HG02678 (cell line): ENCODE measurements at regions not wholly inside any gene's neighbourhood (a gene's known extent, or its start where the extent isn't known, plus 50 kb on each side); places are given as distances from the start of the nearest gene placed in this dataset.
"Not testable (repeated sequence)": the region's sequence is repeated elsewhere in the genome, so short reads cannot be mapped to it uniquely, and the experiment has no call there.

Experiments used
- ATAC-seq: cut with Tn5 transposase; IDR thresholded peaks from one replicate; pipeline ENCODE4 v1.9.1; 2021; ENCODE audit warnings: mild to moderate bottlenecking, moderate library complexity; ENCODE audit not compliant: unreplicated experiment

DNA sequence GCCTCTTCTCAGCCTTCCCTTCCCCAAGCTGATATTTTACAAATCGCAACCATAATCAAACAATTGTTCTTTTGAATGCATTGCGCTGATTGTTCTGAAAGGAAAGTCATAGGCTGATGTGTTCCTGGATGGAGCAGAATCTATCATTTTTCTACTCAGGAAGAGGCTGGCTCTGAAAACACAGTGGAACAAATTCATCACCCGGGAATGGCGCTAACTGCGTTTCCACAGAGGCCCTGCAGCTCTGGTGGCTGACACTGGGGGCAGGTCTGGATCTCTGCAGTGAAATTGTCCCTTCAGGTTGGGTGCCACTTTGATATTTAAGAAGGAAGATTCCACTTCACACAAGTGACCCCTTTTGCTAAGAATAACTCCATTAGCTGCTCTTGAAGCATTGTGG, 1060.8 kb downstream of the UQCRFS1 start:
- no peak for ATAC-seq

DNA sequence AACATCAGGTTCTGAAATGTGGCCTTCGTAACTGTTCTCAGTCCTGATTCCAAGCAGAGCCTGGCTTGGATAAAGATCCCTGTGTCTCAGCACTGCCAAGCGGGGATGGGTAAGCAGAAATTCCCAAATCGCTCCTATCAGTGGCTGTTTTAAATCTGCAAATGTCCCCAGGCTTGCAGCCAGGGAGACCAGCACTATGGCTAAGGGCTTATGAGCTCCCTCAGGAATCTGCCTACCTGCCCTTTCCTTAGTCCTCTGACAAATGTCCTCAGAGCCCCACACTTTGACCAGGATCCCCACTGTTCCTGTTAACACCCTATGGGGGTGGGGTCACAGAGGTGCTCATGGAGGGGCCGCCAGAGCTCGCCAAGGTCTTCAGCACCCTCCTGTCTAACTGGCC, 1062.8 kb downstream of the UQCRFS1 start:
- ATAC-seq: no peak

DNA sequence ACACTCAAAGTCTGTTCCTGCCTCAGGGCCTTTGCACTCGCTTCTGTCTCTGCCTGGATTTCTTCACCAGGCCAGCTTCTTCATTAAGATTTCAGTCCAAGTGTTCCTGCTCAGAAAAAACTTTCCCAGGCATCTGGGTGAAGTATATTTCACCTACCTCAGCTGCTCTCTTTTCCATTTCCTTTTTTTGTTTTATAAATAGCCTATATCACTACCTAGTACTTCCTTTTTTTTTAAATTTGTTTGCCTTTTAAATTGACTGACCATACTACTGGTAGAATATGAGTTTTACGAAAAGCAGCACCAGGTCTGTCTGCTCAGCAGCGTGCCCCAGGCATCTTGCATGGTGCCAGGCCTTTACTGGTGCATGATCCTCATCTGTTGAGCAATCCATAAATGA, 1064.4 kb downstream of the UQCRFS1 start:
- no peak for ATAC-seq

DNA sequence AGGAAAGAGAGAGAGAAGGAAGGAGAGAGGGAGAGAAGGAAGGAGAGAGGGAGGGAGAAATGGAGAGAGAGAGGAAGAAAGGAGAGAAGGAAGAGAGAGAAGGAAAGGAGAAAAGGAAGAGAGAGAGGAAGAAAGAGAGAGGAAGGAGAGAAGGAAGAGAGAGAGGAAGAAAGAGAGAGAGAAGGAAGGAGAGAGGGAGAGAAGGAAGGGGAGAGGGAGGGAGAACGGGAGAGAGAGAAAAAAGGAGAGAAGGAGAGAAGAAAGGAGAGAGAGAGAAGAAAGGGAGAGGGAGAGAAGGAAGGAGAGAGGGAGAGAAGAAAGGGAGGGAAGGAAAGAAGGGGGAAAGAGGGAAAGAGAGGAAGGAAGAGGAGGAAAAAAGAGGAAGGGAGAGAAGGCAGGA, 1070.7 kb downstream of the UQCRFS1 start:
- no peak for ATAC-seq

DNA sequence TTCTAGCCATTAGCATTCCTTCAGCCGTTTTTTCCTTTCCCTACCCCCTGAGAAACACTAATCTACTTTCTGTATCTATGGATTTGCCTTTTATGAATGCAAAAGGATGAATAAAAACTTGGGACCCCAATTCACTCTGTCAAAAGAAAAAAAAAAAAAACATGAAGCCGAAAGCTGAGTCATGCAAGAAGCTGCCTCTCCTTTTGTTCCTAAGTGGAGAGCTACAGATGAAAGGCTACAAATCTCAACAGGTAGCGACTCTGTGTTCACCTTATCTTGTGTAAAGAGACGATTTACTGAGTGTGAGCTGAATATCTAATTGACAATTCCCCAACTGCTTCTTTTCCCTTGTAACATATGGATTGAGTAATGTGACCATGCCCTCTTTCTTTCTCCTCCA, 1072.8 kb downstream of the UQCRFS1 start:
- no peak for ATAC-seq

DNA sequence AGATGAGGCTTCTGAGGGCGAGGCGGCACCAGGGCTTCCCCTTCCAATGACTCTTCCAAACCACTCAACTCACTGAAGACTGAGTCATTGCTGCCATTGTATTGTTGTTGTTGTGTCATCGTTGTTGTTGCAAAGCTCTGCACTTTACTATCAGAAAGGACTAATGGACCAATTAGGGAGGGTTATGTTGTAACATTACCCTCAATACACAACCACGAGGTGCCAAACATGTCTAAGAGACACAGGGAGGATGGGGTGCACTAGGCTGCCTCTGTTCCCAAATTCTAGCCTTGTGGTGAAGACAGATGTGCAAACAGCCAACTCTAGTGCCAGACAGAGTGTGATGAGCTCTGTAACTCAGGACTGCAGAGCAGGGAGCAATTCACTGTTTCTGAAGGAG, 1075.2 kb downstream of the UQCRFS1 start:
- no peak for ATAC-seq

DNA sequence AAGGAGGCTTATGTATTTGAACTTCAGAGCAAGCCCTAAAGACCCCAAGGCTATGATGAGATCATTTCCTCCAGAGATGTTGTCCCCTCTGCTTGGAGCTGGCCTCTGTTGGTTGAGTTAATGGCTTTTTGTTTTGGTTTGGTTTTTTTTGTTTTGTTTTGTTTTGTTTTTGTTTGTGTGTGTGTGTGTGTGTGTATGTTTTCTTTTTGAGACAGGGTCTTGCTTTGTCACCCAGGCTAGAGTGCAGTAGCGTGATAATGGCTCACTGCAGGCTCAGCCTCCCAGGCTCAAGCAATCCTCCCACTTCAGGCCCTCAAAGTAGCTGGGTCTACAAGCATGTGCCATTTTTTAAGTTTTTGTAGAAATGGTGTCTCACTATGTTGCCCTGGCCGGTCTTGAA, 1076.2 kb downstream of the UQCRFS1 start:
- no peak for ATAC-seq

DNA sequence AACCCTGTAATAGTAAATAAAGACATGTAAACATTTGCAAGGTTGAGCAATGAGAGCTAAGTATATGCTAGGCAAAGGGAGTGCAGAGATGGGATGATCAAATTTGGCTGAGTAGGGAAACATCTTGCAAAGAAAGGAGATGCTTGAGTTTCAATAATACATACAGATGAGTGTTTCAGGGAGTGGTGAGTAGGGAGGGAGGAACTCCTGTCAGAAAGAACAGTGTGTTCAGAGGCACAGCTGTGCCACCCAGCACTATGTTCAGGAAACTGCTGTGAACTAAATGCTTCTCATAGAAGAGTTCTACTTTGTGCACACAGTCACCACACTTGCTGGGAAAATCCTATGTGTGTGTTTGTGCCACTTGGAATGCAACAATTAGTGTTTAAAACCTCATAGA, 1077.1 kb downstream of the UQCRFS1 start:
- ATAC-seq: no peak

DNA sequence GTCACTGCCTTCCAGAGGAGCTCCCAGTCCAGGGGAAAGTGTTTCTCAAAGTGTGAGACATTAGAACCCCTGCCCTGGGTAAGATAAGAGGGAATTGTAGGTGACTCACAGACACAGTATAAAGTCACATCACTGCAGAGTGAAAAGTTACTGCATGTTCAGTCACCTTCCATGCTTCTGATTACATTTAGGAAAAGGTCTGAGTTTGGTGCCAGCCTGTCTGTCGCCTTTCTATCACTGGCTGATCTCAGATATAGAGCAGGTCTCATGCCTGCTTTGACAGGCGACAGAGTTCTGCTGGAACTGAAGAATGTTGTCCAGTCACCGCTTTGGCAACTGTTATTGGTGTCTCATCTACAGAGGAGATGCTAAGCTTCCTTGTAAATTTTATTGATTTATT, 1078.6 kb downstream of the UQCRFS1 start:
- no peak for ATAC-seq

DNA sequence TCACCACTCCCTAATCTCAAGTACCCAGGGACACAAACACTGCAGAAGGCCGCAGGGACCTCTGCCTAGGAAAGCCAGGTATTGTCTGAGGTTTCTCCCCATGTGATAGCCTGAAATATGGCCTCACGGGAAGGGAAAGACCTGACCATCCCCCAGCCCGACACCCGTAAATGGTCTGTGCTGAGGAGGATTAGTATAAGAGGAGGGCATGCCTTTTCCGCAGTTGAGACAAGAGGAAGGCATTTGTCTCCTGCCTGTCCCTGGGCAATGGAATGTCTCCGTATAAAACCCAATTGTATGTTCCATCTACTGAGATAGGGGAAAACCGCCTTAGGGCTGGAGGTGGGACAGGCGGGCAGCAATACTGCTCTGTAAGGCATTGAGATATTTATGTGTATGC, 1082.1 kb downstream of the UQCRFS1 start:
- ATAC-seq: not testable (repeated sequence)

DNA sequence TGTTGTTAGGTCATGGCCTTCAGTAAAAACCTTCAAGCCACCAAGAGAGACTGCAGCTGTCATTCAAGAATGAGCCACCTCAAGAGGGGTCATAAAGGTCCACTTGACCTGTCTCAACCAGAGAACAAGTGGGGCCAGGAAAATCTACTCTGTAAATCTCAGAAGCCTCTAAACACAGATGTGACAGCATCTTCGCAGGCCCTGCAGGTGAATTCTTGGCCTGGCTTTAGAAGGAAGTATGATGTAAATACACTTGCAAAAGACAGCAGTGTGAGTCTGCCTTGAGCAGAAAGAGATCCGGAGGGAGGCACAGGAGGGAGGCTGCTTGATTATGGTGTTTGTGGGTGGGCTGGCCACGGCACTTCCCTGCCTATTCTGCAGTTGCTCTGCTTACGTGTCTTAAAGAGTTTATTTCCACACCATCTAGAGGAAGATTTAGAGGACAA, 1082.9 kb downstream of the UQCRFS1 start:
- no peak for ATAC-seq

DNA sequence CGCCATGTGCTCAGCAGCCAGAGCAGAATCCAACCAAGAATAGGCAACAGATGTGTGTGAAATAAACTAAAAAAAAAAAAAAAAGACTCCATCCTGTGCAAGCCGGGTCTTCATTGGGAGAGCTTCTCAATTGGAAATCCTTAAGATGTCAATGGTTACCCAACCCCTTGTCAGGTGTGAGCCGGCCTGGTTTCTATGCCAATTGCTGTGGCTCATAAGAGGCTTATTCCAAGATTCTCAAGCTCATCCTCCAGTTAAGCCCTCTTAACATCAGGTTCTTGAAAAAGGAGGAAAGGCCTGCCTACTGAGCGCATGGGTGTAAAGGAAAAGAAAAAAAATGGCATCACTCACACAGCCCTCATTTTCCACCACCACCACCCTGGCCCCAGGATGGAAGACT, 1084.6 kb downstream of the UQCRFS1 start:
- ATAC-seq: no peak

DNA sequence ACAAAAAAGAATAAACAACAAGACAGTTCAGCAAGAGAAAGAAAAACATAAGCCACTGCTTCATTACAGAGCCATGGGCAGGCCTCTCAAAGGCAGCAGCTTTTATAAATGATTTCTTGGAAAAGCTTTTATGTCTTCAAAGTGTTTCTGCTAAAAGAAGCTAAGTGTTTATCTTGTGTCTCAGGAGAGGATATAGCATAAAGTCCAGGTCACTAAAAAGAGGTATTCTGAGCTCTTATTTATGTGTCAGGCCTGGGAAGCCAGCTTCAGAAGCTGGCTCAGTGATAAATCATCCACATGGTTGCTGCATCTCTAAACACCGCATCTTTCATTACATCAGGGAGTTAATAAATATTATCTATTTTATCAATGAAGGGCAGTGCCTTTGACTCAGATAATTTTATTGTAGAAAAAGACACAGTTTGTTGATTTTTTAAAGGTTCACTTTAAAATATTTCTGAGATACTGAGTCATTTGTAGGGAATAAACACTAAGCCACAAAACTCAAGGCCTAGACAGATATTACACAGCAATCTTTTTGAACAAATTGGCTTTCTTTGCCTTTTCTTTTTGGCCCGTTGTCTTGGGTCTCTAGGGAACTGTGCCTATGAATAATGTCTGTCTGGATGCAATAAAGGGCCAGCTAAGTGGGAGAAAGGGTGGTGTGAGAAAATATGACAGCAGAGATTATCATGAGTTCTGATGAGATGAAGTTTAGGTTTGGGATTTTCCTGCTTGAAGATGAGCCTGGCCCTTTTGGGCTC, 1086.6 kb downstream of the UQCRFS1 start:
- no peak for ATAC-seq

DNA sequence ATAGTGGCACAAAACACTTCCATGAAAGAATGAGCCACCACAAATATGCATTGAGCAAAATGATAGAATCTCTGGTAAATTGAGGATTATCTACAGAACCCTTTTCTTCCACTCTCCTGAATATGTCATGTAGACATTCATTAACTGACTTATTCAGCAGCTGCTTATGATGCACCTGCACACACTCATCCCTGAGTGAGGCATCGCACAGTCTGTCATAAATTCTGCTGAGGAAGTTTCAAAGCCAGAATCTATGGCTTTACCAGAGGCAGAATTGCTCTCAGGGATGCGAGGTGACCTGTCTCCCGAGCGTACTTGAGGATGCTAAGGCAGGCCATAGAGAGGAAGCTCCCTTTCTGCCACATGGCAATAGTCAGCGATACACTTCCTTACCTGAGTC, 1090.2 kb downstream of the UQCRFS1 start:
- ATAC-seq: no peak

DNA sequence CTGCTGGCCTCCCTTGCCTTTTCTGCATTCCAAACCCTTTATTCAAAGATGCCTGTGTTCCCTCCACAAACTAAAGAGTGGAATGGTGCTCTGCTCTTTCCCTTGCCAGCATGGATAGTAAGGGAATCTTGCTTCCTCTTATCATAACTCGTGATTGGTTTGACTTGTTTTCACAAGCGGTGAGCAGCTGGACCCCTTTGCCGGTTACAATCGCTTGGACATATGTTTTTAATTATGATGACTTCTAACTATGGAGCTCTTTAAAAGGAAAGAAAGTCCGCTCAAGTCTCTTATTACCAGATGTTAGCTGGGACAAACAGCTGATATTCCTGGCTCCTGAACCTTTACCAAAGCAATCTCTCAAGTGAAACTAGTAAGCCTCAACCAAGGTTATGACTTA, 1094.7 kb downstream of the UQCRFS1 start:
- no peak for ATAC-seq

DNA sequence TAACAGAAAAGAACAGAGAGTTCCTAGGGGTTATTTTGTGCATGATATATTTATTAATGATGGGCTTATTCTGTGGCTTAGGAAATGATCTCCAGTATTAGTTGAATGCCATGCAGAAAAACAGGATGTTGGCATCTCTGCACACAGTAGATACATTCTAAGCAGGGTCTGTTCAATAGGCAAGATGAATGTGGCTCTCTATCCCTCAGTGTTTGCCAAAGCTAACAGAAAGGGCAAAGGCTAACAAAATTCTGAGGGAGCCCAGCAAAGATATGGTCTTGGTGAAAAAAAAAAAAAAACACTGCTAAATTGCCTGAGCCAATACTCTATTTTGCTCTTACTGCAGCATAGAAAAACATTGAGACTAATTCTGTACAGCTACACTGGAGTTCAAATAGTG, 1095.8 kb downstream of the UQCRFS1 start:
- ATAC-seq: no peak

DNA sequence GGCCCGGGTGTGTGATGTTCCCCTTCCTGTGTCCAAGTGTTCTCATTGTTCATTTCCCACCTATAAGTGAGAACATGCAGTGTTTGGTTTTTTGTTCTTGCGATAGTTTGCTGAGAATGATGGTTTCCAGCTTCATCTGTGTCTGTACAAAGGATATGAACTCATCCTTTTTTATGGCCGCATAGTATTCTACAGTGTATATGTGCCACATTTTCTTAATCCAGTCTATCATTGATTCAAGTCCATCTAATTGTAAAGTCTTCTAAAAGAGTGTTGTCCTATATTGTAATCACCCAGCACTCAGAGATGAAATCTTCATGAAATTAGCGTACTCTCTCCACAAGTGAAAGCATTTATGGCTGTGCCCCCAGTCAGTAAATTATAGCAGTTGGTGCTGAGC, 1096.6 kb downstream of the UQCRFS1 start:
- not testable (repeated sequence) for ATAC-seq

DNA sequence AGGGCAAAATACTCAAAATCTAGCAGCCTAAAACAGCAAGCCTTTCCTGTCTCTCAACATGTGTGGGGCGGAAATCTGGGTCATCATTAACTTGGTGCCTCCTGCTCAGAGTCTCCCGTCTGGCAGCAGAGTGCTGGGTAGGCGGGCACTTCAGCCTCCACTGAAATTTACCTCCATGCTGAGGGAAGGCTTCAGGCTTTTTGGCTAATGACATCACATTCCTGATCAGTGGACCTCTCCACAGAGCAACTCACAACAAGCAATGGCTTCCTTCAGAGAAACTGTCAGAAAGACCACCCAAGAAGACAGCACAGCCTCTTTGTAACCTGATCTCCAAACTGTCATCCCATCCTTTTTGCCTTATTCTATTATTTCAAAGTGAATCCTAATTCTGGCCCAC, 1109.0 kb downstream of the UQCRFS1 start:
- no peak for ATAC-seq

DNA sequence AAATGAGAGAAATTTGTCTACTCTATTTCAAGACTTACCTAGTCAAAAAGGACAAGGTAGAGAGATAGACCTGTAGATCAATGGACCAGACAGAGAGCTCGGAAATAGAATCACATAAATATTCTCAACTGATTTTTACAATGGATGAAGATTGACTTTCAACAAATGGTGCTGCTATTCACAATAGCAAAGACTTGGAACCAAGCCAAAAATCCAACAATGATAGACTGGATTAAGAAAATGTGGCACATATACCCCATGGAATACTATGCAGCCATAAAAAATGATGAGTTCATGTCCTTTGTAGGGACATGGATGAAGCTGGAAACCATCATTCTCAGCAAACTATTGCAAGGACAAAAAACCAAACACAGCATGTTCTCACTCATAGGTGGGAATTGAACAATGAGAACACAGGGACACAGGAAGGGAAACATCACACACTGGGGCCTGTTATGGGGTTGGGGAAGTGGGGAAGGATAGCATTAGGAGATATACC, 1128.2 kb downstream of the UQCRFS1 start:
- ATAC-seq: not testable (repeated sequence)

DNA sequence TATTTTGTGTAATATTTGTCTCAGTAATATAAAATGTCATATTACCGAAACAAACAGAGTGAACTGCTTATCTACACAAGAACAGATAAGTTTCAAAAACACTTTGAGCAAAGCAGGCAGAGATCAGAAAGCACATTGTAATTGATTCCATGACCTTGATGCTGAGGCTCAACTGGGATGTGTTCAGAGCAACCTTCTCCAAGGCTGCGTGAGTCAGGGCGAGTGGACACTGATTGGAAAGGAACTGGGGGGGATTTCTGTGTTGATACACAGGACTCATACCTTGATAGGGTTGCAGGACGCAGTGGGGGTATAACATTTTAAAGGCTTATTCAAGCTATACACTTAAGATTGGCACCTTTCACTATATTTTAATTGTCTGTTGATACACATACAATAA, 1136.3 kb downstream of the UQCRFS1 start:
- ATAC-seq: no peak

DNA sequence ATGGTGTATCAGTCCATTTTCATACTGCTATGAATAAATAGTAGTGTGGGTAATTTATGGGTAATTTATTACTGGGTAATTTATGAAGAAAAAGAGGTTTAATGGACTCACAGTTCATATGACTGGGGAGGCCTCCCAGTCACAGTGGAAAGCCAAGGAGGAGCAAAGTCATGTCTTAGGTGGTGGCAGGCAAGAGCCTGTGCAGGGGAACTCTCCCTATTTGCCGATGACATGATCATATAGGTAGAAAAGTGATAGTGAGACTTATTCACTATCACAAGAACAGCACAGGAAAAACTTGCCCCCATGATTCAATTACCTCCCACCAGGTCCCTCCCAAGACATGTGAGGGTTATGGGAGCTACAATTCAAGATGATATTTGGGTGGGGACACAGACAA, 1137.7 kb downstream of the UQCRFS1 start:
- ATAC-seq: no peak

DNA sequence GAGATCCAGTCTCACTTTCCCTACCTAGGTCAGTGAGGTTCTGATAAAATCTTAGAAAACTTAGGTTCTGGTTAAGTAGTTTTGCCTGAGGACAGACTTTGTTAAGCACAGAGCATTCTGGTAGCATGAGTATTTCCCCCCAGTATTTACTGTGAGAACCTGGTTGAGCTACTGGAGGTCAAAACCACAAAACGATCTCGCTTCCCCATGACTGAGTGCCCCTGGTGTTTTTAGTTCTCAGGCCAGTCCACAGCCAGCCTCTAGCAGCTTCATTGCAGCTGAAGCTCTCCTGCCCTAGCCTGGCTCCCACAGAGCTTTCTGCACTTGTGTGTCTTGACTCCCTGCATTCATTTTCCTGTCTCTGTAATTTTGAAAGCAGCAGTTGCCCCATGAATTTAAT, 1138.2 kb downstream of the UQCRFS1 start:
- ATAC-seq: peak; percentile 60

DNA sequence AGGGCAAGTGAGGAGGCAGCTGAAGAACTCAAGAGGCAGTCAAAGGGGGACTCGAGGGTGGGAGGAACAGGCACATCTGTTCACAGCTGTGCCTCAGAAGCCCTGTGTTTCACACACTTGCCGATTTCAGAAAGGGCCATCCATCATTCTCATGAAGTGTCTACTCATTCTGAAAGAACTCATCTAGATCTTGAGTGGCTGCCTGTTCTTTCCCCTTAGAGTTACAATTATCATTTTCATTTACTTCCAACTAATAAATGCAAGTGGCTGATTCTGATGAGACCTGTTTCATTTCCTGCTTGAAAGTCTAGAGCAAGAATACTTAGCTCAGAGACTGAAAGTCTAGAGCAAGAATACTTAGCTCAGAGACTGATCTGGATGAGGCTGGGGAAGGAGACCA, 1145.1 kb downstream of the UQCRFS1 start:
- ATAC-seq: no peak
